A673 (cell line): ENCODE measurements at regions not wholly inside any gene's neighbourhood (a gene's known extent, or its start where the extent isn't known, plus 50 kb on each side); places are given as distances from the start of the nearest gene placed in this dataset.

ENCODE experiments used
- BruUV-seq: library from RNA; stranded (reverse); fragments of 400-500 nt; replicated peaks from 2 replicates; lab custom pipeline; 2021; lab: Mats Ljungman, UMichigan
- CTCF ChIA-PET: fragments of 300-600 bp; sonication (Branson Sonifier 250); formaldehyde crosslinking; loops from one replicate; lab custom pipeline; 2022; ENCODE audit warnings: antibody characterized with exemption; lab: Charles Lee
- POLR2A ChIA-PET: fragments of 300-600 bp; sonication (Branson Sonifier 250); formaldehyde crosslinking; loops from one replicate; lab custom pipeline; 2022; ENCODE audit warnings: antibody characterized with exemption; ENCODE audit not compliant: low non-redundant PET; lab: Charles Lee
- DNase-seq: peaks from one replicate; pipeline ENCODE4 v3.0.0-alpha.2; 2015; ENCODE audit warnings: low spot score
- H3K27ac ChIP-seq: fragments of 200-600 bp; sonication (generic); 2 replicates; pipeline ENCODE4 v1.5.1; 2016; ENCODE audit warnings: mixed run types, low read depth, mild to moderate bottlenecking, mixed read lengths, antibody characterized with exemption, low read length; ENCODE audit not compliant: poor library complexity, severe bottlenecking
- H3K27me3 ChIP-seq: fragments of 200-600 bp; sonication (generic); replicated peaks from 2 replicates; pipeline ENCODE4 v1.6.1; 2017; ENCODE audit warnings: mixed run types, low read depth, mild to moderate bottlenecking, mixed read lengths, antibody characterized with exemption, low read length; ENCODE audit not compliant: insufficient read depth, poor library complexity
- H3K36me3 ChIP-seq: fragments of 200-600 bp; sonication (generic); 2 replicates; pipeline ENCODE4 v1.6.1; 2016; ENCODE audit warnings: mixed run types, mild to moderate bottlenecking, mixed read lengths, antibody characterized with exemption, low read length; ENCODE audit not compliant: insufficient read depth, poor library complexity, severe bottlenecking
- H3K4me1 ChIP-seq: fragments of 200-600 bp; sonication (generic); 2 replicates; pipeline ENCODE4 v1.6.1; 2017; ENCODE audit warnings: mixed run types, mild to moderate bottlenecking, mixed read lengths, antibody characterized with exemption, low read length; ENCODE audit not compliant: insufficient read depth, poor library complexity, severe bottlenecking
- H3K4me3 ChIP-seq: fragments of 200-600 bp; sonication (generic); 2 replicates; pipeline ENCODE4 v1.5.1; 2016; ENCODE audit warnings: low read depth, mixed run types, mild to moderate bottlenecking, mixed read lengths, low read length; ENCODE audit not compliant: poor library complexity, severe bottlenecking
- H3K9me3 ChIP-seq: fragments of 200-600 bp; sonication (generic); 2 replicates; pipeline ENCODE4 v1.6.1; 2016; ENCODE audit warnings: mixed run types, low read depth, mild to moderate bottlenecking, mixed read lengths, antibody characterized with exemption, low read length; ENCODE audit not compliant: poor library complexity, severe bottlenecking
- EZH2 ChIP-seq: fragments of 200-600 bp; sonication (generic); IDR thresholded peaks from 2 replicates; pipeline ENCODE4 v1.6.1; 2017; ENCODE audit warnings: borderline replicate concordance, low read depth, mild to moderate bottlenecking, mixed read lengths, antibody characterized with exemption, low read length; ENCODE audit not compliant: poor library complexity, severe bottlenecking
- intact Hi-C: fragments of 100-400 bp; cut with micrococcal nuclease; formaldehyde crosslinking; loops from one replicate; pipeline ENCODE4 v1.10.0; 2022; ENCODE audit not compliant: unreplicated experiment
- TF ChIP-seq, protein P1 (sequence below): fragments of 300-800, 200-600 bp; sonication (generic); conservative IDR thresholded peaks from 2 replicates; pipeline ENCODE4 v1.5.1; 2017; ENCODE audit warnings: low read depth, mild to moderate bottlenecking, antibody characterized with exemption, low read length, moderate library complexity, mixed read lengths

DNA sequence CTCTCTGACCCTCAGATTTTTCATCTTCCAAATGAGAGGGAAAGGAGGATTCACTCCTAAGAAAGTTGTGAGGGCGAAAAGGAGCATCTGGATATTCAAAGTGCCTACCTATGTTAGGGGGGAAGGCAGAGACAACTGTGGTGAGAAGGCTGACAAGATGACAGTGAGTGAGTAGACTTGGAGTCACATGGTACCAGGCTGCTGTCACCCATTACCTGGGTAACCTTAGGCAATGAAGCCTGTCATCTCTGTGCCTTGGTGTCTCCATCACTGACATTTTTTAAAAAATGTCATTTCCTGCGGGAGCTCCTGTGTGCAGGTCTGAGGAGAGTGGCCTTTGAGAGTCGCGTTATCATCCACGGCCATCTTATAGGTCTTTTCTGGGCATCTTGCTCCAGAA lies 124.0 kb downstream of the MAF start:
- H3K4me1 ChIP-seq, result no peaks in the 10 kb centered on the region
- intact Hi-C loops, result no loop called here
- no peaks in the 10 kb centered on the region for H3K9me3 ChIP-seq
- H3K27me3 ChIP-seq, result no peaks in the 10 kb centered on the region
- no TSS peak for BruUV-seq
- no peaks in the 10 kb centered on the region for H3K36me3 ChIP-seq
- POLR2A ChIA-PET, result no interaction called here
- H3K4me3 ChIP-seq, result no peak overlapping the region
- CTCF ChIA-PET, result no interaction called here
- no peak overlapping the region for H3K27ac ChIP-seq
- no peak for DNase-seq
- no peak for TF ChIP-seq EZH2
- TF ChIP-seq, protein P1, sequence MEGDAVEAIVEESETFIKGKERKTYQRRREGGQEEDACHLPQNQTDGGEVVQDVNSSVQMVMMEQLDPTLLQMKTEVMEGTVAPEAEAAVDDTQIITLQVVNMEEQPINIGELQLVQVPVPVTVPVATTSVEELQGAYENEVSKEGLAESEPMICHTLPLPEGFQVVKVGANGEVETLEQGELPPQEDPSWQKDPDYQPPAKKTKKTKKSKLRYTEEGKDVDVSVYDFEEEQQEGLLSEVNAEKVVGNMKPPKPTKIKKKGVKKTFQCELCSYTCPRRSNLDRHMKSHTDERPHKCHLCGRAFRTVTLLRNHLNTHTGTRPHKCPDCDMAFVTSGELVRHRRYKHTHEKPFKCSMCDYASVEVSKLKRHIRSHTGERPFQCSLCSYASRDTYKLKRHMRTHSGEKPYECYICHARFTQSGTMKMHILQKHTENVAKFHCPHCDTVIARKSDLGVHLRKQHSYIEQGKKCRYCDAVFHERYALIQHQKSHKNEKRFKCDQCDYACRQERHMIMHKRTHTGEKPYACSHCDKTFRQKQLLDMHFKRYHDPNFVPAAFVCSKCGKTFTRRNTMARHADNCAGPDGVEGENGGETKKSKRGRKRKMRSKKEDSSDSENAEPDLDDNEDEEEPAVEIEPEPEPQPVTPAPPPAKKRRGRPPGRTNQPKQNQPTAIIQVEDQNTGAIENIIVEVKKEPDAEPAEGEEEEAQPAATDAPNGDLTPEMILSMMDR, result no peak

DNA sequence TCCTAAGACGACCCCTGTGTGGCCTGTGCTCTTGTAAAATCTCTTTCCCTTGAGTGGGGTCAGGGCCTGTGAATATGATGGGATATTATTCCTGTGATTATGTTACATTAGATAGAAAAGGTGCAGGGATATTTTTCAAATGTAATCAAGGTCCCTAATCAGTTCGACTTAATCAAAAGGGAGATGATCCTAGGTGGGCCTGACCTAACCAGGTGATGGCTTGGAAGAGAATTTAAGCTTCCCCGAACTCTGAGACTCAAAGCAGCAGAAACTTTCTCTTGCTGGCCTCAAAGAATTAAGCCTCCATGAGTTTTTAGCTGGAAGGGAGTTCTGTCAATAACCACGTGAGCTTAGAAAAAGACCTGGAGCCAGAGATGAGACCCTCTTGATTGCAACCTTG lies 124.7 kb downstream of the MAF start:
- Histone ChIP-seq H3K4me3 (no peak overlapping the region), H3K27ac (no peak overlapping the region), H3K9me3 (no peaks in the 10 kb centered on the region), H3K36me3 (no peaks in the 10 kb centered on the region), H3K4me1 (no peaks in the 10 kb centered on the region), H3K27me3 (no peaks in the 10 kb centered on the region)
- CTCF ChIA-PET, result no interaction called here
- intact Hi-C loops, result no loop called here
- POLR2A ChIA-PET, result no interaction called here
- no peak for DNase-seq
- no TSS peak for BruUV-seq
- no peak for TF ChIP-seq EZH2

DNA sequence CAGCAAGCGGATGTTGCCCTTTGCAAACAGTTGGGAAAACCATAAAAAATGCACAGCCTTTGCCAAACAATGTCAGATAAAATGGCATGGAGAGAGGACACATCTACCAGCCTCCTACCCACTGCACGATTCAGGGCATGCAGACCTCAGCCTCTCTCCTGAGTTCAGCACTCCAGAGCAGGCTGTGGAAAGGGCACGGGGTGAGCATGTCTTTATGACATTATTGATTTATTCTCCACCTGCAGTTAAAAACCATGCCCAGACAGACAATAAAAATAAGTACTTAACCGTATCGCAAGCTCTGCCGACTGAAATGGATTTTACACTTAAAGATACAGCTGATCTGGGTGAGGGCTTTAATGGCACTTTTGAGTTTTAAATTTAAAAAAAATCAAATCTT lies 127.1 kb downstream of the MAF start:
- no TSS peak for BruUV-seq
- intact Hi-C loops, result no loop called here
- H3K27ac ChIP-seq, result no peak overlapping the region

GRCh38 chr16:79472426-79472825 lies 128.1 kb downstream of the MAF start:
- no peaks in the 10 kb centered on the region for H3K36me3 ChIP-seq
- H3K27ac ChIP-seq, result no peak overlapping the region
- H3K9me3 ChIP-seq, result no peaks in the 10 kb centered on the region
- intact Hi-C loops, result no loop called here
- DNase-seq, result no peak
- ChIA-PET POLR2A (no interaction called here), CTCF (no interaction called here)
- no peak for TF ChIP-seq EZH2
- TF ChIP-seq, protein P1, result no peak
- H3K4me1 ChIP-seq, result no peaks in the 10 kb centered on the region
- no peak overlapping the region for H3K4me3 ChIP-seq
- BruUV-seq, result no TSS peak
- H3K27me3 ChIP-seq, result no peaks in the 10 kb centered on the region

More for the DNA sequence above, 127.1 kb downstream of the MAF start:
- H3K9me3 ChIP-seq, result no peaks in the 10 kb centered on the region
- no peak for TF ChIP-seq EZH2
- TF ChIP-seq, protein P1, result no peak
- H3K4me3 ChIP-seq, result no peak overlapping the region
- ChIA-PET POLR2A (no interaction called here), CTCF (no interaction called here)
- no peaks in the 10 kb centered on the region for H3K27me3 ChIP-seq
- H3K4me1 ChIP-seq, result no peaks in the 10 kb centered on the region
- DNase-seq, result no peak
- H3K36me3 ChIP-seq, result no peaks in the 10 kb centered on the region
